Neutrophil (primary cell): ENCODE measurements at regions not wholly inside any gene's neighbourhood (a gene's known extent, or its start where the extent isn't known, plus 50 kb on each side); places are given as distances from the start of the nearest gene placed in this dataset.

ENCODE experiments used
- H3K27ac ChIP-seq: fragments of 200-600 bp; sonication (generic); 2 replicates; pipeline ENCODE4 v1.5.1; 2016; ENCODE audit warnings: mild to moderate bottlenecking, moderate library complexity
- H3K27me3 ChIP-seq: fragments of 200-600 bp; sonication (generic); 2 replicates; pipeline ENCODE4 v1.6.0; 2016; ENCODE audit warnings: mild to moderate bottlenecking
- H3K36me3 ChIP-seq: fragments of 200-600 bp; sonication (generic); 2 replicates; pipeline ENCODE4 v1.5.1; 2017
- H3K4me1 ChIP-seq, 2 experiments: fragments of 200-600 bp in 1 of 2; sonication (generic) in 1 of 2; 1 replicate in 1 of 2; 2 replicates in 1 of 2; pipeline versions ENCODE4 v1.5.1 to v1.6.1; 2013 to 2016; ENCODE audit warnings: low read depth in 1 of 2, low read length in 1 of 2, mild to moderate bottlenecking in 1 of 2, moderate library complexity in 1 of 2; ENCODE audit not compliant: control insufficient read depth in 1 of 2, insufficient read depth in 1 of 2
- H3K4me3 ChIP-seq, 2 experiments: fragments of 200-600 bp in 1 of 2; sonication (generic) in 1 of 2; 1 replicate in 1 of 2; 2 replicates in 1 of 2; pipeline ENCODE4 v1.5.1; 2013 to 2016; ENCODE audit warnings: low read depth in 1 of 2, low read length in 1 of 2, mild to moderate bottlenecking in 1 of 2, moderate library complexity in 1 of 2
- H3K9me3 ChIP-seq: fragments of 200-600 bp; sonication (generic); 2 replicates; pipeline ENCODE4 v1.5.1; 2016
- TF ChIP-seq, protein P1 (sequence below): fragments of 200-600 bp; sonication (generic); IDR thresholded peaks from 2 replicates; pipeline ENCODE4 v1.5.1; 2016; ENCODE audit warnings: antibody characterized with exemption

DNA sequence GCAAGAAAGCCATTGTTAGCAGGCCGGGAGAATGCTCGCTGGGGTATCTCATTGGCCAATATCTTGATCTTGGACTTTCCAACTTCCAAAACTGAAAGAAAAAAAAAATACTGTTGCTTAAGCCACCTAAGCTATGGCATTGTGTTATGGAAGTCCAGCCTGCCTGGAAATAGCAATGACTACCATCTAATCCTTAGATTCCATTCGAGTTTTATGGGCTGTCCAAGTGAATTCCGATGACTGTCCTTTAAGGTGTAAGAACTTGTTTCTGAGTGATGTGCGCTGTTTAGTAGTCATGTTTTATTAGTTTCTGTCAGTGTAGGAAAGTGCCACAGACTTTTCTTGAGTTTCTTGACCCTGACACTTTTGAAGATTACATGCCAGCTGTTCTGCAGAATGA, 762.6 kb downstream of the USP25 start:
- H3K4me3 ChIP-seq: no peak overlapping the region
- no peaks in the 10 kb centered on the region for H3K36me3 ChIP-seq
- H3K9me3 ChIP-seq: no peaks in the 10 kb centered on the region
- H3K4me1 ChIP-seq: no peaks in the 10 kb centered on the region
- no peak overlapping the region for H3K27ac ChIP-seq
- no peaks in the 10 kb centered on the region for H3K27me3 ChIP-seq
- TF ChIP-seq, protein P1, sequence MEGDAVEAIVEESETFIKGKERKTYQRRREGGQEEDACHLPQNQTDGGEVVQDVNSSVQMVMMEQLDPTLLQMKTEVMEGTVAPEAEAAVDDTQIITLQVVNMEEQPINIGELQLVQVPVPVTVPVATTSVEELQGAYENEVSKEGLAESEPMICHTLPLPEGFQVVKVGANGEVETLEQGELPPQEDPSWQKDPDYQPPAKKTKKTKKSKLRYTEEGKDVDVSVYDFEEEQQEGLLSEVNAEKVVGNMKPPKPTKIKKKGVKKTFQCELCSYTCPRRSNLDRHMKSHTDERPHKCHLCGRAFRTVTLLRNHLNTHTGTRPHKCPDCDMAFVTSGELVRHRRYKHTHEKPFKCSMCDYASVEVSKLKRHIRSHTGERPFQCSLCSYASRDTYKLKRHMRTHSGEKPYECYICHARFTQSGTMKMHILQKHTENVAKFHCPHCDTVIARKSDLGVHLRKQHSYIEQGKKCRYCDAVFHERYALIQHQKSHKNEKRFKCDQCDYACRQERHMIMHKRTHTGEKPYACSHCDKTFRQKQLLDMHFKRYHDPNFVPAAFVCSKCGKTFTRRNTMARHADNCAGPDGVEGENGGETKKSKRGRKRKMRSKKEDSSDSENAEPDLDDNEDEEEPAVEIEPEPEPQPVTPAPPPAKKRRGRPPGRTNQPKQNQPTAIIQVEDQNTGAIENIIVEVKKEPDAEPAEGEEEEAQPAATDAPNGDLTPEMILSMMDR: no peak

DNA sequence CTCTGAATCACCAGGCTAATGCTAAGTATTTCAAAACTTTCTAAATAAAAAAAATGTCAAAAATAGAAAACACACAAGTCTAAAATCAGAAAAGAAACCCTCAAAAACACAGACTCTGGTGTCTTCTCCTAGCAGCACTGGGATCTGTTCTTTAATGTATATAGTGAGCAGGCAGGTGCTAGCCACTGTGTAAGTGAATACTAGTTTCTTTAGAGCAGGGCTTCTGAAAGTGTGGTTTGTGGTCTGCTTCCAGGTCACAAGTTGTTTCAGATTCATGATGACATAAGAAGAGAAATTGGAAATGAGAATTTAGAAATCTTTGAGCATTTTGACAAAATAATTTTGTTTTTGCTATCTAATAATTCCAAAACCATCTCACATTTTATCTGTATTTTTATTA, 763.1 kb downstream of the USP25 start:
- H3K36me3 ChIP-seq: no peaks in the 10 kb centered on the region
- TF ChIP-seq, protein P1: no peak
- H3K9me3 ChIP-seq: no peaks in the 10 kb centered on the region
- H3K4me3 ChIP-seq: no peak overlapping the region
- no peak overlapping the region for H3K27ac ChIP-seq
- H3K27me3 ChIP-seq: no peaks in the 10 kb centered on the region
- H3K4me1 ChIP-seq: no peaks in the 10 kb centered on the region

DNA sequence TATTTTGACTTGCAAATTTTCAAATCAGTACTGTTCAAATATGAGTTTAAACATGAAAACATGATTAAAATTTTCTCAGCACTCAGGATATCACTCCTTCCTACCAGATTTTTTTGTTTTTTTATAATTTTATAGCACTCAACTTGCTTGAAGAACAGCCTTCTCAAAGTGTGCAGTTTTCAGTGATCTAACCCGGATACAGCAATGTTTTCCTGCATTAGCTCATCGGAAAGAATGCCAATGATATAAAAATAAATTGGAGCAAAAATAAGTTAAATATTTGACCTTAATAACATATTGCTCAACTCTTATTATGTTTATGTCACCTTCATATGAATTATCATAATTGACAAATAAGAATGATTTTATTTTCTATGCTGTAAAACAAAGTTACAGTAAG, 766.8 kb downstream of the USP25 start:
- Histone ChIP-seq H3K4me1 (no peaks in the 10 kb centered on the region), H3K27ac (no peak overlapping the region), H3K27me3 (no peaks in the 10 kb centered on the region), H3K36me3 (no peaks in the 10 kb centered on the region), H3K9me3 (no peaks in the 10 kb centered on the region), H3K4me3 (no peak overlapping the region)
- TF ChIP-seq, protein P1: no peak

DNA sequence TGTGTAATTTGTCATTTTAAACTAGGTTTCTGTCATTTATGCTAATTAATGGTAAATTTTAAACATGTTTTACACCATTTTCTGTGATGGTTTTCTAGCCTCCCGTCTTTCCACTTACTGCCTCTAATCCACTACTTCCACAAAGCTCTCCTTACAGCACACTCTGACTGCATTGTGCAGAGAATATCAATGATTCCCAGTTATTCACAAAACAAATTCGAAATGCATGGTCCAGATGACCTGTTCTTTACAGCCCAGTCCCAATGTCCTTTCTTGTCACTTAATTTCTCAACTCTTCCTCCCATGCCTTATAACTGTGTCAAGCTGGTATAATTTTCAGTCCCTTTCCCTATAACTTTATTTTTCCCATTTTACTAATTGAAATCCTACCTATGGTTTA, 770.5 kb downstream of the USP25 start:
- Histone ChIP-seq H3K27me3 (no peaks in the 10 kb centered on the region), H3K4me3 (no peak overlapping the region), H3K4me1 (no peaks in the 10 kb centered on the region), H3K9me3 (no peaks in the 10 kb centered on the region), H3K27ac (no peak overlapping the region), H3K36me3 (no peaks in the 10 kb centered on the region)
- TF ChIP-seq, protein P1: no peak

DNA sequence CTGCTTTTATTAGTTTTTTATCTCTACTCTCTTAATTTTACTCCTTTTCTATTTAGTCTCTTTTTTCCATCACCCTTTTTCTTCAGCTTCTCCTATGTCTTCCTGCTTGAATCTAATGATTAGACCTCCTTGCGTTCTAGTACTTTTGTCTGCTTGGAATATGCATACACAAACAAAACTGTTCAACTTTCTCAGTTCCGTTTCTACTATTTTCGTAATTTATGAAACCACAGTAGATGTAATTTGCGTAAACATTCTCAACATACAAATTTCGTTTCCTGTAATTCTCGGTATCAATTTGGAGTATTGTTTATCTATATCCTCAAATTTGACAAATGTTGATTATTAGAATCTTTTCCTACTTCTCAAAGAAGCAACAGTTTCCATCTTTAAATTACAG, 772.5 kb downstream of the USP25 start:
- H3K9me3 ChIP-seq: no peaks in the 10 kb centered on the region
- no peaks in the 10 kb centered on the region for H3K27me3 ChIP-seq

More for the DNA sequence above, 772.5 kb downstream of the USP25 start:
- TF ChIP-seq, protein P1: no peak
- no peaks in the 10 kb centered on the region for H3K4me1 ChIP-seq
- H3K27ac ChIP-seq: no peak overlapping the region
- no peaks in the 10 kb centered on the region for H3K36me3 ChIP-seq
- H3K4me3 ChIP-seq: no peak overlapping the region
